LHCN-M2 (cell line): ENCODE measurements at regions not wholly inside any gene's neighbourhood (a gene's known extent, or its start where the extent isn't known, plus 50 kb on each side); places are given as distances from the start of the nearest gene placed in this dataset.

Experiments used
- DNase-seq: peaks from one replicate; pipeline ENCODE4 v3.0.0-alpha.2; 2012; ENCODE audit warnings: low read depth

DNA sequence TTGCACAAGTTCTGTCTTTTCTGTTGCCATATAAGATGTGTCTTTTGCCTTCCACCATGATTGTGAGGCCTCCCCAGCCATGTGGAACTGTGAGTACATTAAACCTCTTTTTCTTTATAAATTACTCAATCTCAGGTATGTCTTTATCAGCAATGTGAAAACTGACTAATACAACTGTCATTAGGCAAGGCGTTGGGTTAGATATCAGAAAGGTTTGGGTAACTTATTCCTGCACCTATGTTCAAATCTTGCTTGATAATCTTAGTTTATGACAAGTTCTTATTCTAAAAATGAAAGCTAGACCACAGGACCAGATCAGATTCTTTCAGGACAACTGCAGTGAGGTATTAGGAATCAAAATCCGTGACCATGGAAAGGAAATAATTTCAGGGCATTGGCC lies 160.6 kb upstream of the BDNF start:
- DNase-seq: no peak

- DNase-seq: no peak
Measured at GRCh38 chr11:27858866-27859265, 158.6 kb upstream of the BDNF start.

- DNase-seq: no peak
Measured at GRCh38 chr11:27857588-27857987, 157.3 kb upstream of the BDNF start.

DNA sequence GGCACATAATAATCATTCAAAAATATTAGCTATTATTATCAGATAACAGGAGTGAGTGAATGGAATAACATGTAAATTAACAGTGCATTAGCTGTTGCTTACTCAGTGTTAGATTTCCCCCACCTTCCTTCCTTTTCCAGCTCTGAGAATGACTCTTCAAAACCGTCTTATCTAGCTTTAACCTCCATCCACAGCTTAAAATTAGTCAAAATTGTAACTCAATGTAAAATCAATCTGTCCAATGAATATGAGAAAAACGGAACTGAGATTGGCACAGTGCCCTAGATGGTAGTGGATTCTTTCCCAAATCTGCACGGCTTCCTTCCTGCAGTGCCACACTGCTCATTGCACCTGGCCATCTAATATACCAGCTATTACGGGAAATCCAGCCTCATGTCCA lies 156.8 kb upstream of the BDNF start:
- DNase-seq: no peak

- no peak for DNase-seq
Measured at GRCh38 chr11:27848423-27848822, 148.2 kb upstream of the BDNF start.

- no peak for DNase-seq
Measured at GRCh38 chr11:27847496-27847895, 147.2 kb upstream of the BDNF start.

DNA sequence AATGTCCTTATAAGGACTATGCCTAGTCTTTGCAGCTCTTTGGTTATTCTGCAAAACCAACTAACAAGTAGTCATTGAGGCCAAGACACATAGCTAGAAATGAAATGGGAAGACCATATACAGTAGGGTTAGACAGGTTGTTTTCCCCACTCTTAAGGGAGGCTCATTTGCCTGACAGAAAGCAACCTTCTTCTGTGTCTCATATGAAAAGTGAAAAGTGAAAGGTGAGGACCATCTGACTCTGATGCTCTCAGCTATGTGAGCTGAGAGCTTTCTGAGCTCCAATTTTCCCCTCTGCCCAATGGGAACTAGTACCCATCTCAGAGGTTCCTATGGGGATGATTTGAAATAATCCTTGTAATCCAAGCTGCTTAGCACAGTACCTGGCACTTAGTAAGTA lies 142.0 kb upstream of the BDNF start:
- no peak for DNase-seq

DNA sequence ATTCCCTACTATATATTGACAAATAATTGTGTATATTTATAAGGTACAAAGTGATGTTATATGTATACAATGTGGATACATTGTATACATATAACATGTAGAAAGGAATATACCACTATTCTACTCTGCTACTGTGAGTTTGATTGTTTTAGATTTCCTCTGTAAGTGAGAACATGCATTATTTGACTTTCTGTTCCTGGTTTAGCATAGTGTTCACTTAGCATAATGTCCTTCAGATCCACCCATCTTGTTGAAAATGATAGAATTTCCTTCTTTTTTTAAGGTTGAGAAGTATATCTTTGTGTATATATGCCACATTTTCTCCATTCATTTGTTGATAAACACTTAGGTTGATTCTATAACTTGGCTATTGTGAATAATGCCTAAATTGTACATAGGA lies 140.8 kb upstream of the BDNF start:
- DNase-seq: no peak

DNA sequence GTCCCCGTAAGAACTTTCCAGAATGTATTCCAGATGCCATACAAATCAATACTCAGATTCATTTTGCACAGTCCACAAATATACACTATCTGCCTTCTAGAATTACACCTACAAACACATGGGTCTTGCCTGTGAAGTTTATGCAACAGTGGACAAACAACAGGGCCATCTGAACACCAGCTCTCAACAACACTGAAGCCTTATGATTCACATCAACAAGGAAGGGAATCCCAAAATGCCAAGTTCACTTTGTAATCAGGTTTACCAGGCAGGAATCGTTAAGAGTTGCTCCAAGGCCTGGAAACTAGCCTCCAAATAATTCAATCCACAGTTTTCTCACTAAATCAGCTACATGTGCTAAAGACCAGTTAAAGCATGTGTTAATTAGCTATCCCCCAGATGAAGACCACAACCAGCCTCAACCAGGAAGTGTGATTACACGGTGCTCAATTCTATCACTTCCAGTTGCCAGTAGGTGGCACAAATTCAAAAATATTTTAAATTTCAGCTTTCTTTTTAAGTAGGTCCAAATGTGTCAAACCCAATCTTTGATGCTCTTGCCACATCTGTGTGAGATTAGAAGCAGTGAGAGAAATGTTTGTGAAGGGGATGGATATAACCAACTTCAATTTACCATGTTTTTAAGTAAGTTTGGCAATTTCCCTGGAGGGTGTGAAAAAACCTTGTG lies 139.1 kb upstream of the BDNF start:
- DNase-seq: peak; percentile 38

- DNase-seq: no peak
Measured at GRCh38 chr11:27838674-27839073, 138.4 kb upstream of the BDNF start.

DNA sequence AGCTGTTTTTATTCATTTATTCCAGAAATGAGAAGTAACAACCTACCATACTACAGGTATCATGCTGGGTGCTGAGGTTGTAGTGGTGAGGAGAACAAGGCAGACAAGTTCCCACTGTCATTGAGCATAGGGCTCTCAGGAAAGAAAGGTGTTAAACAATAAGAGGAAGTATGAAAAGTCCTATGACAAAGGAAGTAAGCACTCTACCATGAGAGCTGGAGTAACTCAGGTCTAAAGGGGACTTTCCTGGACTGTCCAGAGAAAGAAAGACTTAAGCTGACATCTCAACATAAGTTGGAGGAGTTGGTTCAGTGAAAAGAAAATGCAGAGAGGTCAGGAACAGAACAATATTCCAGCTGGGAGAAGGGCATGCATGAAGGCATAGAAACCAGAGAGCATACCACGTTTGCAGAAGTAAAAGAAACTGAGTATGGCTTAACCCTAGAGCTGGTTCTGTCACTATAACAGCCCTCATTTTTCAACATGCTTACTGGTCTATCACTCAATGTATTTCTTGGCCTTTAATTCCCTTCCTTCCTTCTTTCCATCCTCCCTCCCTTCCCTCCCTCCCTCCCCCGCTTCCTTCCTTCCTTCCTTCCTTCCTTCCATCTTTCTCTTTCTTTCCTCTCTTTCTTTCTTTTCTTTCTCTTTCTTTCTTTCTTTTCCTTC lies 137.8 kb upstream of the BDNF start:
- DNase-seq: no peak

DNA sequence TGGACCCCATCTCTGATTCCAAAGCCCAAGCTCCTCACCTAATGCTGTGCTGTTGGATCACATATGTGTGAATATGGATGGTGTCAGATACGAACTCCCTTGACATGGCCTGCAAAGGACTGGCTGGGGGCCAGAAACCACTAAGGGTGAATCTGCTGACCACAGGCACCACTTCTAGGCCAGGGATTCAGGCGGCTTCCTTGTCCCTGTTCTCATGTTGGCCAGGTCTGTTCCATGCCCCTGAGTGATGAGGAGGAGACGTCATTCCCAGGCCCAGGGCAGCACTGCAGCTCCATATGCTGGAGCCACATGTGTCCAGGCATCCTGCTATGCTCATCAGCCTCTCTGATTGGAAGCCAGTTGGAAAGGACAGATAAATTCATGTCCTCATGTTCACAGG lies 130.0 kb upstream of the BDNF start:
- DNase-seq: peak; percentile 37

- DNase-seq: no peak
Measured at GRCh38 chr11:27820249-27820648, 120.0 kb upstream of the BDNF start.

DNA sequence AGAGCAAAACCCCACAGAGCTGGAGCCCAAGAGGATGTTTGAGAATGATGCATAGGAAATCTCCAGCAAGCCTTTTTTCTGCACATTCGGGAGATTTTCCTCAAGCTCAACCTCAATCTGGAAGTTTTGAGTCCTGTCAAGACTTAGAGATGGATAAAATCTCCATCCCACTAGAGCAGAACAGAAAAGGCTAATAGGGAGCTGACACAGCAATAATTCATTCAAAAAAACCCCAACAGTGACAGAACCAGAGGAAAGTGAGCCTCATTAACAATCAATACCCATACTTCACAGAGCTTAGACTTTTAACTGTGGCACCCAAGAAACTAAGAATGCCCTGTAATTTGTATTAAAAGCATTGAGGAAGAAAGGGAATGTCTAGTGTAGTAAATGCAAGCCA lies 115.9 kb upstream of the BDNF start:
- DNase-seq: no peak

DNA sequence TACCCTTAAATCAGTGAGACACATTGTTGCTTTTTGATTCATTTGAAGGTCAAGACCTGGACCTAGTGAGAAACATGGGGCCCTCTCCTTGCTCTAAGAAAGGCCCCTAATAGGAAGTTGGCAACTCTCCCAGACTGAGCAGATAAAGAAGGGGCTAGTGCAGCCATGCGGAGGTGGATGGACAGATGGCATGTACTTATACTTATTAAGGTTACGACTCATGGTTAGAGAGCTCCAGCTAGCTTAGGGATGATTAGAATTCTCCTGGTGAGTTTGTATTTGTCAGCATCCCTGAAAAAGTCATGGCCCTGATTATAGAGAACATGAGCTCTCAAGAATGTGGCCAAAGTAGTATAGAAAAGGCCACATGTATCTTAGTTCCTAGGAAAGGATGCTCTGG lies 112.1 kb upstream of the BDNF start:
- DNase-seq: peak; percentile 6

DNA sequence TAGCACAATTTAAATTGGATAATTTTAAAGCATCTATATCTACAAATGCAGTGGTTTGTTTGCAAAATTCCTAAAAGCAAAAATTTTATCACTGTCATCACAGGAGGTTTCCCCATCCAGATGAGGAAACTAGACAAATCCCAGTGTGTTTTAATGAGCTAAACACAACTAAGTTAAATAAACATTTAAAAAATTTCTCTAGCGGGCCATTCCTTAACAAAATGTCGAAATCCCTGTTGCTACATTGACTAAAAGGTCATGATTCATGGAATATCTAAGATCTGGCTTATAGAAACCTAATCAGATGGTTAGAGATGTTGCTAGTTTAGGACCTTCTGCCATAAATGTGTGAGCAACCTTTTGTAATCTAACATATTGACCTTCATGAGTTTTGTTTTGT lies 107.3 kb upstream of the BDNF start:
- DNase-seq: peak; percentile 29

- DNase-seq: no peak
Measured at GRCh38 chr11:27806122-27806521, 105.9 kb upstream of the BDNF start.

GRCh38 chr11:27795955-27796861 lies 96.0 kb upstream of the BDNF start:
- no peak for DNase-seq

GRCh38 chr11:27786864-27787263 lies 86.6 kb upstream of the BDNF start:
- DNase-seq: no peak

GRCh38 chr11:27786331-27786730 lies 86.1 kb upstream of the BDNF start:
- DNase-seq: no peak

DNA sequence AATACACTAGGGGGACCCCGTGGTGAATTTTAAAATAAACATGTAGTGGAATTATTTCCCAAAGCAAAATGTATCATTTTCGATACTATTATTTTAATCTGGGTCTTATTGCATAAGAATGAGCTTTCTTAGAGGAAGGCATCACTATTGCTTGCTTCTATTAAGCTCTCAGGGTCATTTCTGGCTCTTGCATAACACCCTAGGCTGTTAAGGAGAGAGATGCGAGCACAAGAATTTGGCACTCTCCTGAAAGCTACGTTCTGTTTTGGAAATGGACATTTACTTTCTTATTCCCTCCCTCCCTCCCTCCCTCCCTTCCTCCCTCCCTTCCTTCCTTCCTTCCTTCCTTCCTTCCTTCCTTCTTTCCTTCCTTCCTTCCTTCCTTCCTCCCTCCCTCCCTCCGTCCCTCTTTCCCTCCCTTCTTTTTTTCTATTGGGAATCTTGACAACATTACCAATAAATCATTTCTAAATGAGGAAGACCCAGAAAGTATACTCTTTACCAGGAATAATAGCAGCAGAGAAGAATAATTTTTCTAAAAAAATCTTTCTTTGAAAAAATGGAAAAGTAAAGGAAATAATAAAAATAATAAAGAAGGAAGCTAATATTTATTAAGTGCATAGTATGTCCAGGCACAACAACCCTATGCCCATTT lies 83.6 kb upstream of the BDNF start:
- DNase-seq: no peak

DNA sequence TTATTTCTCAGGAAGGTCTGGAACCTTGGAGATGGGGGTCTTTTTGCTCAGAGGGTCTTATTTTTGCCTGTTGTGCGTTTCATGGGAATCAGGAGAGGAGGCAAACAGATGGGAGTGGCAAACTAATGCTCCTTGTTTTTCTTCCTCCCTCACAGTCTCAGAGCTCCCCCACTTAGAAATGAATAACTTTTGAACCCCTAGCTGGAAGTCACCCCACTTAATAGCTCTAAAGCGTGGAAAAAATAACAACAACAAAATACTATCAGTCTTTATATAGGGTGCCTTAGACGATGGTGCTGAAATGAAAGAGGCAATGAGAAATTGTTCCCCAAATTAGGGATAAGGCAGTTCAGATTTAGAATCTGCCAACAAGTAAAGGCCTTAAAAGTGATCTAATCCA lies 76.8 kb upstream of the BDNF start:
- no peak for DNase-seq
